ENCODE measurements at regions not wholly inside any gene's neighbourhood (a gene's known extent, or its start where the extent isn't known, plus 50 kb on each side); places are given as distances from the start of the nearest gene placed in this dataset.
"Not testable (repeated sequence)": the region's sequence is repeated elsewhere in the genome, so short reads cannot be mapped to it uniquely, and the experiment has no call there.

DNA sequence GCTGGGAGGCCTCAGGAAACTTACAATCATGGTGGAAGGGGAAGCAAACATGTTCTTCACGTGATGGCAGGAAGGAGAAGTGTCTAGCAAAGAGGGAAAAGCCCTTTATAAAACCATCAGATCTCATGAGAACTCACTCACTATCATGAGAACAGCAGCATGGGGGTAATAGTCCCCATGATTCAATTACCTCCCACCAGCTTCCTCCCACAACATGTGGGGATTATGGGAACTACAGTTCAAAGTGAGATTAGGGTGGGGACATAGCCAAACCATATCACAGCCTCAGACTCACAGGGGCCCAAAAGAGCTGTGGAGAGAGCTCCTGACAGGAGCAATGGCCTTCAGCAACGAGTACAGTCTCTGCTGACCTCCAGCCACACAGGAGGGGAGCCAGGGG lies 151.4 kb downstream of the GXYLT1 start:
- Histone ChIP-seq H3K36me3 (ENCODE audit: insufficient read depth, low read length) (peaks cover 14% of the 10 kb centered on the region), H3K9ac (ENCODE audit: low read length) (no peak overlapping the region), H3K27me3 (ENCODE audit: low read length) (no peaks in the 10 kb centered on the region), H3K27ac (ENCODE audit: low read length) (no peak overlapping the region), H3K4me3 (ENCODE audit: low read length) (no peak overlapping the region), H3K4me2 (ENCODE audit: low read depth, low read length, poor library complexity, severe bottlenecking) (no peak overlapping the region), H2AFZ (ENCODE audit: low read length) (0 out of 2 replicates have a peak overlapping the region, but pooled peaks have one; percentile 3), H3K9me2 (replicated peaks; ENCODE audit: insufficient read depth, low read length) (no peaks in the 10 kb centered on the region), H3K4me1 (ENCODE audit: low read length) (no peaks in the 10 kb centered on the region), H4K20me1 (ENCODE audit: insufficient read depth, low read depth, low read length) (no peaks in the 10 kb centered on the region), H3K9me3 (ENCODE audit: low read length) (peaks cover 14% of the 10 kb centered on the region), H3K79me2 (ENCODE audit: low read length) (no peaks in the 10 kb centered on the region)
- DNase-seq: no peak

DNA sequence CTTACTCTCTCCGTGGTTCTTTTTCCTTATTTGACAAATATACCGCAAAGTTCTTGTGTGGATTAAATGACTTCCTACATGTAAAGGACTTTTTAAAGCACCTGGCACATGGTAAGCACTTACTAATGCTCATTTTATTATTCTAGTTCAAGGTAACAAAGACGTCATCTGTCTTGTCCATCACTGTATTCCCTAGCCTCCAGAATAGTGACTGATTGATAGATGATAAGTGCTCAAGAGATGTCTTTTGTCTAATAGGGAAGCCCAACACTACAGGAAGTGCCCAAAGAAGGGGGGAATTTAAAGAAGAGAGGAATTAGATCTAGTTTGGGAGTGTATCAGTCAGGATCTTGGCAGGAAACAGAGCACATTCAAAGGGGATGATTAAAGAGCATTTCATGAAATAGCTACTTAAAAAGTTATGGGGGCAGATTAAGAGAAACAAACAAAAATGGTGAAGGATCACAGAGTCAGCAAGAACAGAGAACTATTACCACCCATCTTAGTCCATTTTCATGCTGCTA lies 151.9 kb downstream of the GXYLT1 start:
- DNase-seq: no peak

DNA sequence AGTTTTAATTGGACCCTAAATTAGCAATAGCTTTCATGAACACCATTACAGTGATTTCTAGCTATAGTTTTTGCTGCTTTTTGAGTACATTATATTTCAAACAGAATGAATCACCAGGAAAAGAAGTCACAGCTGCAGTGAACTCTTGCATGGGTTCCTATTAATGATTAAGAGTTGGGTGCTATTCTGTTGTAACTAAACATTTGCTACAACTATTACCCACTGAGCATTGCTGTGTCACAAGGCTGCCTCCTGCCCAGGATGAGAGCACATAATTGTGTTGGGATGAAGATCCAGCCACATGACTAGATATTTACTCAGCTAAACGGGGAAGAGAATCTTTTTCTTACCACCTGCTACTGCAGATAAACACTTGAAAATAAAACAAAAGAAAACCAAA lies 152.7 kb downstream of the GXYLT1 start:
- Histone ChIP-seq H3K27me3 (ENCODE audit: low read length) (no peaks in the 10 kb centered on the region), H3K4me2 (ENCODE audit: low read depth, low read length, poor library complexity, severe bottlenecking) (no peak overlapping the region), H3K79me2 (ENCODE audit: low read length) (no peaks in the 10 kb centered on the region), H3K9me3 (ENCODE audit: low read length) (peaks cover 14% of the 10 kb centered on the region), H3K27ac (ENCODE audit: low read length) (no peak overlapping the region), H3K36me3 (ENCODE audit: insufficient read depth, low read length) (peaks cover 27% of the 10 kb centered on the region), H3K9ac (ENCODE audit: low read length) (no peak overlapping the region), H4K20me1 (ENCODE audit: insufficient read depth, low read depth, low read length) (no peaks in the 10 kb centered on the region), H3K4me3 (ENCODE audit: low read length) (no peak overlapping the region), H3K9me2 (replicated peaks; ENCODE audit: insufficient read depth, low read length) (no peaks in the 10 kb centered on the region), H2AFZ (ENCODE audit: low read length) (no peak overlapping the region; the same call in 1 of the 2 replicates), H3K4me1 (ENCODE audit: low read length) (no peaks in the 10 kb centered on the region)
- DNase-seq: no peak

More for the DNA sequence above, 151.9 kb downstream of the GXYLT1 start:
- Histone ChIP-seq H3K36me3 (ENCODE audit: insufficient read depth, low read length) (peaks cover 20% of the 10 kb centered on the region), H3K9ac (ENCODE audit: low read length) (no peak overlapping the region), H3K4me1 (ENCODE audit: low read length) (no peaks in the 10 kb centered on the region), H3K4me2 (ENCODE audit: low read depth, low read length, poor library complexity, severe bottlenecking) (no peak overlapping the region), H3K9me2 (replicated peaks; ENCODE audit: insufficient read depth, low read length) (no peaks in the 10 kb centered on the region), H3K27ac (ENCODE audit: low read length) (no peak overlapping the region), H2AFZ (ENCODE audit: low read length) (0 out of 2 replicates have a peak overlapping the region, but pooled peaks have one; percentile 3), H3K27me3 (ENCODE audit: low read length) (no peaks in the 10 kb centered on the region), H4K20me1 (ENCODE audit: insufficient read depth, low read depth, low read length) (no peaks in the 10 kb centered on the region), H3K4me3 (ENCODE audit: low read length) (no peak overlapping the region), H3K79me2 (ENCODE audit: low read length) (no peaks in the 10 kb centered on the region), H3K9me3 (ENCODE audit: low read length) (peaks cover 14% of the 10 kb centered on the region)

DNA sequence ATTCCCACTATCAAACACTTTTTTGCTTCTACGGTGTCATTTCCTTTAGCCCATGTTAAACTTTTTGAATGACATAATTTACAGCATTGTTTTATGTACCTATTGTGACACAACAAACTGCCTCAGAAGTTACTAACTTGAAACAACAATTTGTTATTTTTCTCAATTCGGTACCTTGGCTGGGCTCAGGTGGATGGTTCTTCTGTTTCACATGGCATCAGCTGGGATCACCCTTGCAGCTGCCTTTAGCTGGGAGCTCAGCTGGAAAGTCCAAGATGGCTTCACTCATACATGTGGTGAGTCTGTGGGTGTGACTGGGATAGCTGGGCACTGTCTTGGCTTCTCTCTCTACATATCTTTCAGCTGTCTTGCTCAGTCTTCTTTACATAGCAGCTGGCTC lies 156.0 kb downstream of the GXYLT1 start:
- Histone ChIP-seq H3K27me3 (ENCODE audit: low read length) (no peaks in the 10 kb centered on the region), H3K36me3 (ENCODE audit: insufficient read depth, low read length) (peaks cover 27% of the 10 kb centered on the region), H3K4me2 (ENCODE audit: low read depth, low read length, poor library complexity, severe bottlenecking) (no peak overlapping the region), H3K27ac (ENCODE audit: low read length) (no peak overlapping the region), H3K4me1 (ENCODE audit: low read length) (peaks cover 14% of the 10 kb centered on the region), H3K9ac (ENCODE audit: low read length) (no peak overlapping the region), H3K9me2 (replicated peaks; ENCODE audit: insufficient read depth, low read length) (no peaks in the 10 kb centered on the region), H2AFZ (ENCODE audit: low read length) (no peak overlapping the region), H4K20me1 (ENCODE audit: insufficient read depth, low read depth, low read length) (no peaks in the 10 kb centered on the region), H3K4me3 (ENCODE audit: low read length) (no peak overlapping the region), H3K79me2 (ENCODE audit: low read length) (no peaks in the 10 kb centered on the region), H3K9me3 (ENCODE audit: low read length) (peaks cover 14% of the 10 kb centered on the region)
- DNase-seq: no peak

DNA sequence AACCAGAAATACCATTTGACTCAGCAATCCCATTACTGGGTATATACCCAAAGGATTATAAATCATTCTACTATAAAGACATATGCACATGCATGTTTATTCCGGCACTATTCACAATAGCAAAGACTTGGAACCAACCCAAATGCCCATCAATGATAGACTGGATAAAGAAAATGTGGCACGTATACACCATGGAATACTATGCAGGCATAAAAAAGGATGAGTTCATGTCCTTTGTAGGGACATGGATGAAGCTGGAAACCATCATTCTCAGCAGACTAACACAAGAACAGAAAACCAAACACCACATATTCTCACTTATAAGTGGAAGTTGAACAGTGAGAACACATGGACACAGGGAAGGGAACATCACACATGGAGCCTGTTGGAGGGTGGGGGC lies 158.2 kb downstream of the GXYLT1 start:
- not testable (repeated sequence) for H3K4me2 ChIP-seq (ENCODE audit: low read depth, low read length, poor library complexity, severe bottlenecking); H3K27me3 ChIP-seq (ENCODE audit: low read length)

DNA sequence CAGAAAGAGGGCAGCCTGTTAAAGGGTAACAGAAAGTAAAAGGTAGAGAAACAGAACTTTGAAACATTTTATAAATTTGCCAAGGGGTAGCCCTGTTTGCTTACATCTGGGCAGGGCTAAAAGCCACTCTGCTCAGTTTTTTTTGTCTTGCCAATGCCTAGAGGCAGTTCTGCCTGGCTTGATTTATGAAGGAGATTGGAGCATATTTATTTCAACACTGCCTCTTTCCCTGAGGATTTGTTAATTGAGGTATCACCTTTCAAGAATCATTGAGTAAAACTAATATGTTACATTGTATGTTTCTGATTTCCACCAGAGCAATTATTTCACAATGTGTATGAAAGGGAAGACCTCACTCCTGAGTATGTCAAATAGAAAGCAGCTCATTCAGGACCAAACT lies 160.8 kb downstream of the GXYLT1 start:
- H3K36me3 ChIP-seq (ENCODE audit: insufficient read depth, low read length): peaks cover 18% of the 10 kb centered on the region
- DNase-seq: no peak
- H3K27ac ChIP-seq (ENCODE audit: low read length): no peak overlapping the region
- no peak overlapping the region for H3K4me3 ChIP-seq (ENCODE audit: low read length)
- H3K9ac ChIP-seq (ENCODE audit: low read length): no peak overlapping the region
- peaks cover 19% of the 10 kb centered on the region for H3K4me1 ChIP-seq (ENCODE audit: low read length)
- H3K27me3 ChIP-seq (ENCODE audit: low read length): no peaks in the 10 kb centered on the region
- no peak overlapping the region for H2AFZ ChIP-seq (ENCODE audit: low read length)
- no peaks in the 10 kb centered on the region for H3K9me2 ChIP-seq (replicated peaks; ENCODE audit: insufficient read depth, low read length)
- peak overlapping the region; percentile 39 for H3K4me2 ChIP-seq (ENCODE audit: low read depth, low read length, poor library complexity, severe bottlenecking)
- H3K79me2 ChIP-seq (ENCODE audit: low read length): no peaks in the 10 kb centered on the region
- peaks cover 2% of the 10 kb centered on the region for H3K9me3 ChIP-seq (ENCODE audit: low read length)
- no peaks in the 10 kb centered on the region for H4K20me1 ChIP-seq (ENCODE audit: insufficient read depth, low read depth, low read length)

More for the DNA sequence above, 158.2 kb downstream of the GXYLT1 start:
- not testable (repeated sequence) for H3K9me2 ChIP-seq (replicated peaks; ENCODE audit: insufficient read depth, low read length); H3K79me2 ChIP-seq (ENCODE audit: low read length); H4K20me1 ChIP-seq (ENCODE audit: insufficient read depth, low read depth, low read length); H3K27ac ChIP-seq (ENCODE audit: low read length); H3K9ac ChIP-seq (ENCODE audit: low read length); DNase-seq; H2AFZ ChIP-seq (ENCODE audit: low read length); H3K4me3 ChIP-seq (ENCODE audit: low read length)
- Histone ChIP-seq H3K4me1 (ENCODE audit: low read length) (peaks cover 19% of the 10 kb centered on the region), H3K9me3 (ENCODE audit: low read length) (peaks cover 14% of the 10 kb centered on the region), H3K36me3 (ENCODE audit: insufficient read depth, low read length) (peaks cover 27% of the 10 kb centered on the region)

DNA sequence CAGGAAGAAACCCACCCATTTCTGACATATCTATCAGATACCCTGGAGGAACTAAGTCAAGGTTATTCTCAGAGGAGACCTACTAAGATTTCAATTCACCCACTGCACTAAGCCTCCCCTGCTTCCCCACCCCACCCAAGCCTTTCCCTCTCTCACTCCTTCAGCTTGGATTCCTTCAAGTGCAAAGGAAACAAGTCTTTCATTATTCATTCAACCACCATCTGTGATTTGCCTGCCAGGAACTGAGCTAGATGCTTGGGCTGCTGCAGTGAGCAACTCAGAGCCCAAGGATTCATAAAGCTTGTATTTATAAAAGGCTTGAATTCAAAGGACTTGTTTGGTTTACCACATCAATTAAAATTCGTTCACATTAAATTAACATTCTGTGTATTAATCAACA lies 161.3 kb downstream of the GXYLT1 start:
- peak overlapping the region; percentile 39 for H3K4me2 ChIP-seq (ENCODE audit: low read depth, low read length, poor library complexity, severe bottlenecking)
- no peak overlapping the region for H3K9ac ChIP-seq (ENCODE audit: low read length)
- H3K4me3 ChIP-seq (ENCODE audit: low read length): no peak overlapping the region
- no peaks in the 10 kb centered on the region for H3K27me3 ChIP-seq (ENCODE audit: low read length)
- no peaks in the 10 kb centered on the region; the same call in 1 of the 2 replicates for H3K9me3 ChIP-seq (ENCODE audit: low read length)
- H3K27ac ChIP-seq (ENCODE audit: low read length): no peak overlapping the region
- H3K9me2 ChIP-seq (replicated peaks; ENCODE audit: insufficient read depth, low read length): no peaks in the 10 kb centered on the region
- DNase-seq: no peak
- H3K36me3 ChIP-seq (ENCODE audit: insufficient read depth, low read length): peaks cover 14% of the 10 kb centered on the region
- peaks cover 19% of the 10 kb centered on the region for H3K4me1 ChIP-seq (ENCODE audit: low read length)
- no peak overlapping the region for H2AFZ ChIP-seq (ENCODE audit: low read length)
- no peaks in the 10 kb centered on the region for H3K79me2 ChIP-seq (ENCODE audit: low read length)
- no peaks in the 10 kb centered on the region for H4K20me1 ChIP-seq (ENCODE audit: insufficient read depth, low read depth, low read length)

DNA sequence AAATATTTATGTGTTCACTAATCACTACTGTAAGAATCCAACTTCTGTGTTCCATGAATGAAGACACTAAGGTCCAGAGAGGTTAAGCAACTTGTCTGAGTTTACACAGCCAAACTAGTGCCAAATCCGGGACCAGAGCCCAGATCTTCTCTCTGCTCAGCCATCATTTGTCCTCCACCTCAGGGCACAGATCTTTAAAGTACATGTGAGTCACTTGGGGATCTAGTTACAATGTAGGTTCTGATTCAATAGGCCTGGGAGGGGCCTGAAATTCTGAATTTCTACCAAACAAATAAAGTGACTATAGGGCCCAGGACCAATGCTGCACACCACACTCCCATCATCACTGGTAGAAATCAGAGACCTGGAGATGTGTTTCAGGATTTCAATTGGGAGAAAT lies 162.9 kb downstream of the GXYLT1 start:
- no peak overlapping the region for H2AFZ ChIP-seq (ENCODE audit: low read length)
- H3K79me2 ChIP-seq (ENCODE audit: low read length): no peaks in the 10 kb centered on the region
- H4K20me1 ChIP-seq (ENCODE audit: insufficient read depth, low read depth, low read length): no peaks in the 10 kb centered on the region
- H3K9me3 ChIP-seq (ENCODE audit: low read length): no peaks in the 10 kb centered on the region
- no peaks in the 10 kb centered on the region for H3K27me3 ChIP-seq (ENCODE audit: low read length)
- DNase-seq: no peak
- no peak overlapping the region for H3K4me2 ChIP-seq (ENCODE audit: low read depth, low read length, poor library complexity, severe bottlenecking)
- H3K9ac ChIP-seq (ENCODE audit: low read length): no peak overlapping the region
- H3K36me3 ChIP-seq (ENCODE audit: insufficient read depth, low read length): no peaks in the 10 kb centered on the region
- H3K27ac ChIP-seq (ENCODE audit: low read length): no peak overlapping the region
- H3K4me3 ChIP-seq (ENCODE audit: low read length): no peak overlapping the region
- H3K4me1 ChIP-seq (ENCODE audit: low read length): peaks cover 19% of the 10 kb centered on the region
- H3K9me2 ChIP-seq (replicated peaks; ENCODE audit: insufficient read depth, low read length): no peaks in the 10 kb centered on the region

All from Karpas-422 (cell line).